ENCODE measurements at regions not wholly inside any gene's neighbourhood (a gene's known extent, or its start where the extent isn't known, plus 50 kb on each side); places are given as distances from the start of the nearest gene placed in this dataset.

- TF ChIP-seq CTCF (IDR thresholded peaks at IDR 0.05; ENCODE audit: insufficient read depth, low read length): no peak
- H3K4me3 ChIP-seq (ENCODE audit: low read depth, low read length): peak overlapping the region; percentile 43
- DNase-seq (ENCODE audit: low read depth): peak; percentile 37
Observed at GRCh38 chrX:116239944-116240840, 69.6 kb downstream of the AGTR2 start.

- H3K4me3 ChIP-seq (ENCODE audit: low read depth, low read length): no peak overlapping the region
- no peak for TF ChIP-seq CTCF (IDR thresholded peaks at IDR 0.05; ENCODE audit: insufficient read depth, low read length)
- no peak for DNase-seq (ENCODE audit: low read depth)
Observed at GRCh38 chrX:116241001-116241400, 70.5 kb downstream of the AGTR2 start.

- DNase-seq (ENCODE audit: low read depth): no peak
- no peak for TF ChIP-seq CTCF (IDR thresholded peaks at IDR 0.05; ENCODE audit: insufficient read depth, low read length)
- no peak overlapping the region for H3K4me3 ChIP-seq (ENCODE audit: low read depth, low read length)
Observed at GRCh38 chrX:116243039-116243438, 72.5 kb downstream of the AGTR2 start.

GRCh38 chrX:116246261-116246660 is 75.7 kb downstream of the AGTR2 start:
- no peak overlapping the region for H3K4me3 ChIP-seq (ENCODE audit: low read depth, low read length)
- no peak for TF ChIP-seq CTCF (IDR thresholded peaks at IDR 0.05; ENCODE audit: insufficient read depth, low read length)
- peak; percentile 26 for DNase-seq (ENCODE audit: low read depth)

- DNase-seq (ENCODE audit: low read depth): peak; percentile 61
- H3K4me3 ChIP-seq (ENCODE audit: low read depth, low read length): no peak overlapping the region
- no peak for TF ChIP-seq CTCF (IDR thresholded peaks at IDR 0.05; ENCODE audit: insufficient read depth, low read length)
Observed at GRCh38 chrX:116267511-116268040, 97.0 kb downstream of the AGTR2 start.

GRCh38 chrX:116272322-116272721 is 101.8 kb downstream of the AGTR2 start:
- TF ChIP-seq CTCF (IDR thresholded peaks at IDR 0.05; ENCODE audit: insufficient read depth, low read length): no peak
- H3K4me3 ChIP-seq (ENCODE audit: low read depth, low read length): no peak overlapping the region
- peak; percentile 89 for DNase-seq (ENCODE audit: low read depth)

All from fibroblast of the aortic adventitia (primary cell).